GM12873 (cell line): ENCODE measurements at regions not wholly inside any gene's neighbourhood (a gene's known extent, or its start where the extent isn't known, plus 50 kb on each side); places are given as distances from the start of the nearest gene placed in this dataset.

Source experiments
- TF ChIP-seq, protein P1 (sequence below): IDR thresholded peaks from 2 replicates; pipeline ENCODE4 v1.5.1; 2012; ENCODE audit warnings: low read depth, mild to moderate bottlenecking, moderate library complexity, low read length, control low read depth; ENCODE audit not compliant: insufficient read depth; ENCODE audit errors: missing control alignments

GRCh38 chr4:19580095-19580494 is 671.6 kb upstream of the SLIT2 start:
- TF ChIP-seq, protein P1, sequence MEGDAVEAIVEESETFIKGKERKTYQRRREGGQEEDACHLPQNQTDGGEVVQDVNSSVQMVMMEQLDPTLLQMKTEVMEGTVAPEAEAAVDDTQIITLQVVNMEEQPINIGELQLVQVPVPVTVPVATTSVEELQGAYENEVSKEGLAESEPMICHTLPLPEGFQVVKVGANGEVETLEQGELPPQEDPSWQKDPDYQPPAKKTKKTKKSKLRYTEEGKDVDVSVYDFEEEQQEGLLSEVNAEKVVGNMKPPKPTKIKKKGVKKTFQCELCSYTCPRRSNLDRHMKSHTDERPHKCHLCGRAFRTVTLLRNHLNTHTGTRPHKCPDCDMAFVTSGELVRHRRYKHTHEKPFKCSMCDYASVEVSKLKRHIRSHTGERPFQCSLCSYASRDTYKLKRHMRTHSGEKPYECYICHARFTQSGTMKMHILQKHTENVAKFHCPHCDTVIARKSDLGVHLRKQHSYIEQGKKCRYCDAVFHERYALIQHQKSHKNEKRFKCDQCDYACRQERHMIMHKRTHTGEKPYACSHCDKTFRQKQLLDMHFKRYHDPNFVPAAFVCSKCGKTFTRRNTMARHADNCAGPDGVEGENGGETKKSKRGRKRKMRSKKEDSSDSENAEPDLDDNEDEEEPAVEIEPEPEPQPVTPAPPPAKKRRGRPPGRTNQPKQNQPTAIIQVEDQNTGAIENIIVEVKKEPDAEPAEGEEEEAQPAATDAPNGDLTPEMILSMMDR, result no peak

DNA sequence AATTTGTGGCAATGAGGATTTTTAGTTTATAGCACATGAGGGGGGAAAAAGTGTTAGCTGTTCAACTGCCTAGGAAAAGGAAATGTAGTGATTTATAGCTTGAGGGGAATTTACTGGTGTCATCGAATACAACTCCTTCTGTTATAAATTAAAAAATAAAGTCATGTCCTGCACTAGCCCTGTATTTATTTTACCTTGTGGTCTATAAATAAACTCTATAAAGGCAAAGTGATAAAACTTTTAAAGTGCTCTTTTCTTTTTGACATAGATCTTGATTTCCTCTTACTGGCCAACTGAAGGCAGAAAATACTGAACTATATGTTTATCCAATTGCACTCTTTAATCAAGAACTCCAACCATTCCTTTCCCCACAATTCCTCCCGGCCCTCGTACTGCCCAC is 672.1 kb upstream of the SLIT2 start:
- TF ChIP-seq, protein P1, result no peak

- TF ChIP-seq, protein P1, result no peak
Observed at GRCh38 chr4:19577097-19577496, 674.6 kb upstream of the SLIT2 start.

DNA sequence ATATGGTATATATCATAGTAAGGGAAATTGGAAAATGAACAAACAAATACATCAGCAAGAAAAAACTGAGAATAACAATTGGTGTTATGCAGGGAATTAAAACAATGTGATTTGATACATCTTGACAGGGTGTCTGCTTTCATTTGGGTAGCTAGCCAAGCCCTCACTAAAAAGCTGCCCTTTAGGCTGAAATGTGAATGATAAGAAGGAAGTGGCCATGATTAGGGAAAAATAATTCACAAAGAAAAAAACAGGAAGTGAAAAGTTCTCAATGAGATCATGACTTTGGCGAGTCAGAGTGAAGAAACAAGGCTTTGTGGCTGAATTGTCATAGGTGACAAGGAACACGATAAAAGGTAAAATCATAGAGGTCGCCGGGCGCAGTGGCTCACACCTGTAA is 675.8 kb upstream of the SLIT2 start:
- TF ChIP-seq, protein P1, result no peak

DNA sequence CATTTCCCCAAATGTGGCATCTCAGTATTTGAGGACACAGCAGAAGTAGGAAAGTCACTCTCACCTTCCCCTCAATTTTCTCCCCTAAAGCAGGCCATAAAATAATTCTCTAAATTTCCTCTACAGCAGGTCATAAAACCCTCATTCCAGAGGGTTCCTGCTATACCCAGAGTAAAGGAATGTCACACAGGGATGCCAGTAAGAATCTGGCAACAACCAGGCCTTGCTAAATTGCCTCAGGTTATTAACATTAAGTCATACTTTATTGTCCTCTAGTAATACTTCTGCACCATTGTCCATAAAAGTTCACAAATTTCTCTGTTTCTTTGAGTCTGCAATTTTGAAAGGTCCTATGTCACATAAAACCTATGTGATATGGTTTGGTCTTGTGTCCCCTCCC is 685.7 kb upstream of the SLIT2 start:
- TF ChIP-seq, protein P1, result no peak

DNA sequence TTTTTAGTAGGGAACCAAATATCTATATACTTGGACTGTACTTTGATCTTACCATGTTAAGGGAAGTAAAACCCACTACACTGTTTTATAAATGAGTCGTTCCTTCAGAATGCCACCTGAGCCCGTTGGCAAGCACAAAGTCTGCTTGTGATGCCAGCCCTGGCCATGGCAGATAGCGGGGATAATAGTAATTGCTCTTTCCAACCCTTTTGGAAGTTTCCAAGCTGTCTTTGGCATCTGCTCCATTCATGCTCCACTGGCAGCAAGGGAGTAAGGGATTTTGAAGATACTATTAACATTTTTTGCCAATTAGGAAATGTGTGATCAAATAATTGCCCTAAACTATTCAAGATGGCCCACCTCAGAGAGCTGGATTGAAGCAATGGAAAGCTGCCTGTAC is 689.2 kb upstream of the SLIT2 start:
- TF ChIP-seq, protein P1, result no peak

DNA sequence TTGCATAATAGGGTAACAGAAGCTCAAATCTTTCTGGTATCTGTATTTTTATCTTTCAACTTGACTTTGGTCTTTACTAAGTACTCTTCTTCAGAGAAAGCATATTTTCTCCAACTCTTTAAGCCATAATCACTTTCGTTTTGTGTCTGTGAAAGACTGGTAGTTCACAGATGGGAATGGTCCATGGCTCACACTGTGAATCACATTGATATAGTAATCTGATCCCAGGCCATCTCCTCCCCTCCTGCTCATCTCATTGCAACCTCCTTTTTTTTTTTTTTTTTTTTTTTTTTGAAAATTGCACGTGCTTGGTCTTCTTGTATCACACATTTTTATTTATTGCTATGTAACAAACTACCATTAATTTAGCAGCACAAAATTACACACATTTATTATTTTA is 694.5 kb upstream of the SLIT2 start:
- TF ChIP-seq, protein P1, result no peak

DNA sequence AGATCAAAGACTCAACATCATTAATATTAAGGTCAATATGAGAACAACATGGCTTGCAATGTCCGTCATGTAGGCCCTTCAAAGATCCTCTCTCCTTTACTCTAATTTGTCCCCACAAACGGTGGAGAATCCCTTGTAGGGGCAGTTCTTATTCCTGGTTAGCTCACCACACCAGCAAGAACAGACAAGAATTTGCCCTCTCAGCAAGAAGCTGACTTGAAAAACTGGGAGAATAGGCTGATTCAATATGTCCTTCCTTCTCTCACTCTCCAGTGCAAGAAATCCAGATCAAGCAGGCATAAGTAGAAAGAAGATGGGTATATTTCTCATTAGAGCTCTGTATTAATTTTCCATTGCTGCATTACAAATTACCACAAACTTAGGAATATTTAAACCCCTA is 704.2 kb upstream of the SLIT2 start:
- TF ChIP-seq, protein P1, result no peak
